NCI-H510A treated with DMSO at 0.1 percent for 48 hours (cell line): ENCODE measurements at regions not wholly inside any gene's neighbourhood (a gene's known extent, or its start where the extent isn't known, plus 50 kb on each side); places are given as distances from the start of the nearest gene placed in this dataset.
"Not testable (repeated sequence)": the region's sequence is repeated elsewhere in the genome, so short reads cannot be mapped to it uniquely, and the experiment has no call there.

Experiments
- DNase-seq: peaks from one replicate; lab custom pipeline; 2025; lab: John Stamatoyannopoulos, UW

GRCh38 chr7:17046666-17047065 is 164.9 kb upstream of the AGR3 start:
- no peak for DNase-seq

GRCh38 chr7:17053164-17053563 is 171.4 kb upstream of the AGR3 start:
- DNase-seq = not testable (repeated sequence)

GRCh38 chr7:17054206-17054605 is 172.4 kb upstream of the AGR3 start:
- no peak for DNase-seq

- no peak for DNase-seq
Observed at GRCh38 chr7:17054836-17055235, 173.1 kb upstream of the AGR3 start.

- no peak for DNase-seq
Observed at GRCh38 chr7:17055596-17055995, 173.8 kb upstream of the AGR3 start.

- no peak for DNase-seq
Observed at GRCh38 chr7:17056491-17057142, 174.8 kb upstream of the AGR3 start.

GRCh38 chr7:17057143-17057509 is 175.3 kb upstream of the AGR3 start:
- no peak for DNase-seq

GRCh38 chr7:17058568-17058967 is 176.8 kb upstream of the AGR3 start:
- no peak for DNase-seq

- DNase-seq = no peak
Observed at GRCh38 chr7:17060051-17060450, 178.3 kb upstream of the AGR3 start.

GRCh38 chr7:17061443-17061842 is 179.7 kb upstream of the AGR3 start:
- DNase-seq = no peak

- DNase-seq = no peak
Observed at GRCh38 chr7:17062151-17063044, 180.6 kb upstream of the AGR3 start.

GRCh38 chr7:17063045-17063383 is 181.2 kb upstream of the AGR3 start:
- no peak for DNase-seq

- DNase-seq = no peak
Observed at GRCh38 chr7:17067691-17068090, 185.9 kb upstream of the AGR3 start.

GRCh38 chr7:17069146-17069545 is 187.4 kb upstream of the AGR3 start:
- no peak for DNase-seq

GRCh38 chr7:17070231-17070708 is 188.5 kb upstream of the AGR3 start:
- no peak for DNase-seq

- no peak for DNase-seq
Observed at GRCh38 chr7:17071866-17072265, 190.1 kb upstream of the AGR3 start.

- DNase-seq = no peak
Observed at GRCh38 chr7:17075601-17076255, 193.9 kb upstream of the AGR3 start.

GRCh38 chr7:17078298-17078697 is 196.5 kb upstream of the AGR3 start:
- DNase-seq = no peak

- no peak for DNase-seq
Observed at GRCh38 chr7:17083392-17084165, 201.8 kb upstream of the AGR3 start.

- no peak for DNase-seq
Observed at GRCh38 chr7:17084166-17084475, 202.3 kb upstream of the AGR3 start.

GRCh38 chr7:17085186-17085585 is 203.4 kb upstream of the AGR3 start:
- DNase-seq = no peak

GRCh38 chr7:17086403-17086802 is 204.6 kb upstream of the AGR3 start:
- DNase-seq = no peak
